ENCODE measurements at regions not wholly inside any gene's neighbourhood (a gene's known extent, or its start where the extent isn't known, plus 50 kb on each side); places are given as distances from the start of the nearest gene placed in this dataset.

- no peak for TF ChIP-seq YY1 (IDR thresholded peaks at IDR 0.05; ENCODE audit: insufficient read depth, insufficient read length)
- no peak for TF ChIP-seq ZNF274 (IDR thresholded peaks at IDR 0.05; ENCODE audit: low read depth, low read length)
Observed at GRCh38 chr2:116489292-116489691, 1325.2 kb upstream of the DDX18 start.
